Dermis blood vessel endothelial cell (primary cell): ENCODE measurements at regions not wholly inside any gene's neighbourhood (a gene's known extent, or its start where the extent isn't known, plus 50 kb on each side); places are given as distances from the start of the nearest gene placed in this dataset.

Source experiments
- DNase-seq: peaks from one replicate; pipeline ENCODE4 v3.0.0; 2010

DNA sequence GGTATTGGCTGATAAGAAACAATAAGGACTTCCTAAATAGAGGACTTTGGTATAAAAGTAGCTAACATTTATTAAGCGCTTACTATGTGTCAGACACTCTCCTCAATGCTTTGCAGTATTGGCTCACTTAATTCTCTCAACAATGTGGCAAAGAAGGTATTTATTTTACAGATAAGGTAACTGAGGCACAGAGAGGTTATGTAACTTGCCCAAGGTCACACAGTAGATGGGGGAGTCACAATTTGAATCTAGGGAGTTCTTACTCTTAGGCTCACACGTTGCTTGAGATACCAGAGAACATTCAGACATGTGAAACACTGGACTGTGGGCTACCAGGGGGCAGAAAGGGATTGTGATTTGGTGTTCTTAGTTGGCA lies 60.8 kb upstream of the GPR158 start:
- DNase-seq, result no peak

DNA sequence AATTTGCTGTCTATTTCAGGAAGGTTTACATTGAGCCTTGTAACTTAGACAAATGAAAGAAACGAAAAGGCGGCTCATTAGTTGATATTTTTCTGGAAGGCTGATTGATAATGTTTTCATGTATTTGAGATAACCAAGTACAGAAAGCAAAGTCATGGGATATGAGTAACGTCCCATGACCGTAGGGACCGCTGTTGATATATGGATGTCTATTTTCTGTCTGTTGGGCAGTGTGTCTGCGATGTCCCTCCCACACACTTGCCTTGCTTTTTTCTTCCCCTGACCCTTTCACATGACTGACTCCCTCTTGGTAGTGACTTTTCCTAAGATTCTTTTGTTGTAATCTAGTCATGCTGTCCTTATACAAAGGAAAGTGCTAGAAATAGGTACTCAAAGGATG lies 57.0 kb upstream of the GPR158 start:
- no peak for DNase-seq

DNA sequence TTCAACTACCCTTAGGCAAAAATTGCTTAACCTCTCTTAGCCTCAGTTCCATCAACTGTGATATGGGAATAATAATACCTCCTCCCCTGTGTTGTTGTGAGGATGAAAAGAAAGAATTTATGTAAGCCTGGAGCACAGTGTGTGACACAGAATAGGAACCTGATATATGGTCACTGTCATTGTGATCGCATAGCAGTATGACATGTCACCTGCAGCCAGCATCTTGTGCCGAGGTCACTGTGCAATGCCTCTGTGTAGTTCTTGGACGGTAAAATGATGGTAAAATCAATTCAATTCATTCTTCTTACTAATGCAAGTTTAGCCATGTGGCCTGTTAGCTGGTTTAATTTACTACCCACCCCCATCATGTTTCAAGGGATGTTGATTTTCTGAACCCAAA lies 54.6 kb upstream of the GPR158 start:
- no peak for DNase-seq
